NCI-H2107 (cell line): ENCODE measurements at regions not wholly inside any gene's neighbourhood (a gene's known extent, or its start where the extent isn't known, plus 50 kb on each side); places are given as distances from the start of the nearest gene placed in this dataset.
"Not testable (repeated sequence)": the region's sequence is repeated elsewhere in the genome, so short reads cannot be mapped to it uniquely, and the experiment has no call there.

Experiments used
- DNase-seq: peaks from one replicate; lab custom pipeline; 2025; lab: John Stamatoyannopoulos, UW

DNA sequence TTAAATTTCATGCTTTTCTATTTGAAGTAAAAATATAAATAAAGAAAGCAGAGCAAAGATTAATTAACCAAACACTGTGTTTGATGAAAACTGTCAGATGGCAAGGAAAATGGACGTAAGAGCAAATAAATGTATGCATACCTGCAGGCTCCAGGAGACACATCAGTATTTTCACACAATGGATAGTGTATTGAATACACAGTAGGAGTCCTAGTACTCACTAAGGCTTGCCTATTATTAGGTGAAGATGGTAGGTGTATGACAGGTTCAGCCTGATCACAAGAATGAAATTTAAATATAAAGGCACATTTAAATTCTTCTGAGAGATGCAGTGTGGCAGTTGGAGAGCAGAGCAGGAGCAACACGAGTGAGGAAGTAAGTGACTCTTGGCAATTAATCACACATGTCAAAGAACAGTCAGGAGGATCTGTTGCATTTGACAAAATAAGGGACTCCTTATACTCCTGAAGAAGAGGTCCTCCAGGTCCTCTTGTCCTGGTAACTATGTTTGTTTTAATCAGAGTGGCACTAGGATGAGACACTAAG is 106.0 kb upstream of the NDST4 start:
- DNase-seq = no peak

DNA sequence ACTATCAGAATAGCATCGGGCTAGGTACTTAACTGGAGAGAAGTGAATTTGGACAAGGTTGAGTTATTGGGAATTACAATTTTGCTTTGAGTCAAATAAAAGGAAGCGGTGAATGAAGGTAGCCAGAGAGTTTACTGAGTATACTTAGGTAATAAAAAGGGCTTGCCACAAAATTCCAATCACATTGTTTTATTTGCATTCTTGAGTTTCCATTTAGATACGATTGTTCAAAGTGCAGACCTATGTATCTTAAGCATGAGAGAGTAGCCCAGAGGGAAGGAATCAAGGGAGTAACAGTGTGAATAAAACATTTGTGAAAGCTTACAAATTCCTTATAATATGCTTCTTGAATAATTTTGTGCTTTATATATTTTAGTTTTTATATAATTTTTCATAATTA is 102.5 kb upstream of the NDST4 start:
- no peak for DNase-seq

DNA sequence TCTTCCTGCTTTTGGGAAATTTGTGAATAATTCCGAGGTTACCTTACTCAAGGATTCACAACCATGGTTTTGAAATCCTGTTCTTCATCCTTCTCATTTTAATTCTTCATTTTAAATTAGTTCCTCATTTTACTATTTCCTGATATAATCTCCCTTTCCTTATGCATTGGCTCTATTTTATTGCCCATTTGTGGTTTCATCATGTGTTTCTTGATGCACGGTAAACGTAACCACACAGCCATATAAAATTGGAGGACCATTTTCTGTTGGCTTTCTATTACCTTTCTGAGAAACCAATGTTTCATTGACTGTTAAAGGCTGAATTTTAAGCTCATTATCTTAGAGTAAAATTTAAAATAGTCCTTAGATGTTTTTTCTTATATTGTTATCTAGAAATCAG is 100.3 kb upstream of the NDST4 start:
- DNase-seq = no peak

DNA sequence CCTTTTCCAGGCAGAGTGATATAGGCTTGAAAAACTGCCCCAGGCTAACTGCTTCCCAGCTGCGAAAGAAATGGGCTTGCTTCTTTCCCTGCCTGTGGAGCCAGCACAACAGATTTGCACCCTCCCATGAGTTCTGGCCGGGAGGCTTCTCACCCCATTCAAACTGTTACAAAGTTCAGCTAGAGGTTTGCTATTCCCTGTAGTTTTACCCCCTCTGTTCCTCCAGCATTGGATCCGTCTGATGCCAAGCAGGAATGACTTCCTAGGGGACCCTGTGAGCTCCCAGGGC is 87.6 kb upstream of the NDST4 start:
- DNase-seq = no peak

DNA sequence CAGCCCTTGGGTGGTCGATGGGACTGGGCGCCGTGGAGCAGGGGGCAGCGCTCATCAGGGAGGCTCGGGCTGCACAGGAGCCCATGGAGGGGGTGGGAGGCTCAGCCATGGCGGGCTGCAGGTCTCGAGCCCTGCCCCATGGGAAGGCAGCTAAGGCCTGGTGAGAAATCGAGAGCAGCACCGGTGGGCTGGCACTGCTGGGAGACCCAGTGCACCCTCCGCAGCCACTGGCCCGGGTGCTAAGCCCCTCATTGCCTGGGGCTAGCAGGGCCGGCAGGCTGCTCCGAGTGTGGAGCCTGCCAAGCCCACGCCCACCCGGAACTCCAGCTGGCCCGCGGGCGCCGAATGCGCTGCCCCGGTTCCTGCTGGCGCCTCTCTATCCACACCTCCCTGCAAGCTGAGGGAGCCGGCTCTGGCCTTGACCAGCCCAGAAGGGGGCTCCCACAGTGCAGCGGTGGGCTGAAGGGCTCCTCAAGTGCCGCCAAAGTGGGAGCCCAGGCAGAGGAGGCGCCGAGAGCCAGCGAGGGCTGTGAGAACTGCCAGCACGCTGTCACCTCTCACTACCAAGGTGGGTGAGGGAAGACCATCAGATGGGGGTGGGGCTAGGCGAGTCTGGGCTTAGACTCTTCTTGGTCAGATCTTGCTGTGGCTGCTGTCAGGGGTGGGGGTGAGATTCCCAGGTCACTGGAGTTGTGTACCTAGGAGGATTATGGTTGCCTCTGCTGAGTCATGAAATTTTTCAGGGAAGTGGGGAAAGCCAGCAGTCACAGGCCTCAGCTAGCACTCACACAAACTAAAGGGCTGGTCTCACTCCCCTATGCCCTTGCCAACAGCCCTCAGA is 87.0 kb upstream of the NDST4 start:
- DNase-seq = not testable (repeated sequence)

- not testable (repeated sequence) for DNase-seq
These were observed 81.2 kb upstream of the NDST4 start for GRCh38 chr4:115194612-115195011.

- no peak for DNase-seq
These were observed 77.1 kb upstream of the NDST4 start for GRCh38 chr4:115190529-115190928.

DNA sequence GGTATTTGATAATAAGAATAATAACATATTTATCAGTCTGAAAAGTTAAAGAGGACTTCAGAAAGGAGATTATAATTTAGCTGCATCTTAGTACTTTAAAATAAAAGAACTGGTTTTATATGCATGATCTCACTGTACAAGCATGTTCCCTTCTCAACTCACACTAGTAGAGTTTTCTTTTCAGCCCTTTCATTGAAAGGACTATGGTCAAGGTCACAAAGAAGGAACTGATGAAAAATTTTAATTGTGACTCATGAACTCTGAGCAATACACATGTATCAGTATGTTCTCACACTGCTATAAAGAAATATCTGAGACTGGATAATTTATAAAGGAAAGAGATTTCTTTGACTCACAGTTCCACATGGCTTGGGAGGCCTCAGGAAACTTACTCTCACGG is 73.7 kb upstream of the NDST4 start:
- DNase-seq = no peak

GRCh38 chr4:115179438-115180062 is 66.1 kb upstream of the NDST4 start:
- DNase-seq = not testable (repeated sequence)

GRCh38 chr4:115178687-115179086 is 65.3 kb upstream of the NDST4 start:
- not testable (repeated sequence) for DNase-seq

- DNase-seq = no peak
These were observed 57.8 kb upstream of the NDST4 start for GRCh38 chr4:115171220-115171619.

- DNase-seq = no peak
These were observed 52.1 kb upstream of the NDST4 start for GRCh38 chr4:115165503-115165902.
